ENCODE measurements at regions not wholly inside any gene's neighbourhood (a gene's known extent, or its start where the extent isn't known, plus 50 kb on each side); places are given as distances from the start of the nearest gene placed in this dataset.

- TF ChIP-seq ZNF626 (tag by site-specific recombination; IDR thresholded peaks at IDR 0.05) (no peak), ZNF785 (tag by site-specific recombination; IDR thresholded peaks at IDR 0.05) (no peak), SP2 (tag by site-specific recombination; IDR thresholded peaks at IDR 0.05) (no peak)
Measured at GRCh38 chr10:64840341-64840740, 1319.1 kb downstream of the REEP3 start (continued).

- ChIA-PET POLR2A (no interaction called here), CTCF (interaction anchor here (0.6 kb wide), 1 partner anchor 1438 kb away, joined by 3 read pairs; no protein-coding TSS in a partner anchor)
- H3K36me3 ChIP-seq (ENCODE audit: control insufficient read depth in 2 of 2, insufficient read depth in 1 of 2, low read length in 2 of 2) = no peaks in the 10 kb centered on the region
- TF ChIP-seq ZSCAN4 (tag by site-specific recombination; IDR thresholded peaks at IDR 0.05) (no peak), ZBTB26 (tag by site-specific recombination; optimal IDR thresholded peaks at IDR 0.05) (no peak), ZNF561 (tag by site-specific recombination; IDR thresholded peaks at IDR 0.05; ENCODE audit: borderline replicate concordance) (no peak), ATF2 (tag by site-specific recombination; IDR thresholded peaks at IDR 0.05; ENCODE audit: low read depth) (no peak), ZNF18 (tag by site-specific recombination; IDR thresholded peaks at IDR 0.05) (no peak), ZNF510 (tag by site-specific recombination; IDR thresholded peaks at IDR 0.05; ENCODE audit: insufficient replicate concordance) (no peak), ZNF140 (tag by site-specific recombination; IDR thresholded peaks at IDR 0.05) (no peak), ZNF580 (tag by site-specific recombination; IDR thresholded peaks at IDR 0.05) (no peak), GLI4 (tag by site-specific recombination; IDR thresholded peaks at IDR 0.05) (no peak)
- no peak overlapping the region for H3K4me3 ChIP-seq (ENCODE audit: low read depth, low read length)
- H3K9me3 ChIP-seq (ENCODE audit: control insufficient read depth, insufficient read depth, low read depth, low read length) = no peaks in the 10 kb centered on the region
- no peak overlapping the region for H3K27ac ChIP-seq (ENCODE audit: extremely low read depth, low read depth, low read length)
- no peaks in the 10 kb centered on the region for H3K4me1 ChIP-seq (ENCODE audit: control insufficient read depth, insufficient read depth, low read length)
Measured at GRCh38 chr10:64846700-64847099, 1325.5 kb downstream of the REEP3 start.

GRCh38 chr10:64855941-64856340 lies 1334.7 kb downstream of the REEP3 start:
- Histone ChIP-seq H3K36me3 (ENCODE audit: control insufficient read depth in 2 of 2, insufficient read depth in 1 of 2, low read length in 2 of 2) (no peaks in the 10 kb centered on the region), H3K4me3 (ENCODE audit: low read depth, low read length) (no peak overlapping the region), H3K27ac (ENCODE audit: extremely low read depth, low read depth, low read length) (no peak overlapping the region), H3K9me3 (ENCODE audit: control insufficient read depth, insufficient read depth, low read depth, low read length) (no peaks in the 10 kb centered on the region), H3K4me1 (ENCODE audit: control insufficient read depth, insufficient read depth, low read length) (no peaks in the 10 kb centered on the region)
- ChIA-PET POLR2A (no interaction called here), CTCF (no interaction called here)
- no peak for TF ChIP-seq ZNF529 (tag by site-specific recombination; IDR thresholded peaks at IDR 0.05; ENCODE audit: insufficient replicate concordance)
- no peak for TF ChIP-seq ZNF610 (tag by site-specific recombination; IDR thresholded peaks at IDR 0.05; ENCODE audit: borderline replicate concordance)
- no peak for TF ChIP-seq ZNF514 (tag by site-specific recombination; IDR thresholded peaks at IDR 0.05)
- TF ChIP-seq ZEB2 (tag by site-specific recombination; IDR thresholded peaks at IDR 0.05) = no peak
- TF ChIP-seq ZNF776 (tag by site-specific recombination; IDR thresholded peaks at IDR 0.05; ENCODE audit: borderline replicate concordance) = no peak
- TF ChIP-seq ZSCAN5A (tag by site-specific recombination; IDR thresholded peaks at IDR 0.05) = no peak
- no peak for TF ChIP-seq KLF1 (tag by site-specific recombination; IDR thresholded peaks at IDR 0.05)
- TF ChIP-seq ZNF155 (tag by site-specific recombination; IDR thresholded peaks at IDR 0.05) = no peak
- no peak for TF ChIP-seq HOXA7 (CRISPR knock-in tag; IDR thresholded peaks at IDR 0.05; ENCODE audit: borderline replicate concordance)
- no peak for TF ChIP-seq TSHZ1 (tag by site-specific recombination; IDR thresholded peaks at IDR 0.05; ENCODE audit: borderline replicate concordance)
- TF ChIP-seq GFI1B (tag by site-specific recombination; IDR thresholded peaks at IDR 0.05) = no peak
- TF ChIP-seq ZSCAN30 (tag by site-specific recombination; IDR thresholded peaks at IDR 0.05) = no peak
